Stimulated activated CD4-positive, alpha-beta T cell treated with anti-CD3 and anti-CD28 coated beads, Interleukin-2, amount 100 ng/mL, for 4 hours (primary cell): ENCODE measurements at regions not wholly inside any gene's neighbourhood (a gene's known extent, or its start where the extent isn't known, plus 50 kb on each side); places are given as distances from the start of the nearest gene placed in this dataset.
"Not testable (repeated sequence)": the region's sequence is repeated elsewhere in the genome, so short reads cannot be mapped to it uniquely, and the experiment has no call there.

Source experiments
- DNase-seq: peaks from one replicate; pipeline ENCODE4 v3.0.0-alpha.2; 2020; ENCODE audit warnings: low read depth

GRCh38 chr9:88596376-88596775, 61.4 kb downstream of the NXNL2 start:
- DNase-seq = no peak

DNA sequence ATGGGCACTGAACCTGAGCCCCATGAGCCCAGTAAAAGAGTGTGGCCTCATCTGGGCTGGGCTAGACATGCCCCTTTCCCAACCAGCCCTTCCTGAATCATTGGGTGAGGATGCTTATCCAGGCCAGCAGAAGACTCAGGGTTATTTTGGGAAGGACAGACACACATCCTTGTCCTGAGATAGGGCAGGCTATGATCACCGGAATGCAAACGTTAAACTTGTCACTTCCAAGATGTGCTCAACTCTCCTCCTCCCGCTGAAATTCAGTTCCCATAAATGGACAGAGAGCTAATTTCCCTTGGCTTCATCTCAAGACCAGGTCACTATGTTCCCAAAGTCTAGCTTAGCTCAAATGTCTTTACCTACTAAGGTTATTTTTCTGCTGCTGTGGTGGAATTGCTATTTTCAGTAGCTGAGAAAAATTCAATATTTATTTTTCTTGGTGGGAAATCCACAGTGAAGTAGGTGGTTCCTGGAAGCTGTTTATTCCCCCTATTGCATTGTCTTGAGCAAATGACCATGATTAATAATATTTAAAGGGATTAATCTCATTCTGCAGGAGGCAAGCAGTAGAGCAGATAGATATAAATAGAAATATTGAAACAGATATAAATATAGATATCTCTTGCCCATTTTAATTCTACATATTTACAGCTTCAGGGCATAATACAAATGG, 70.0 kb downstream of the NXNL2 start:
- DNase-seq = no peak

GRCh38 chr9:88605512-88606362, 70.8 kb downstream of the NXNL2 start:
- DNase-seq = no peak

DNA sequence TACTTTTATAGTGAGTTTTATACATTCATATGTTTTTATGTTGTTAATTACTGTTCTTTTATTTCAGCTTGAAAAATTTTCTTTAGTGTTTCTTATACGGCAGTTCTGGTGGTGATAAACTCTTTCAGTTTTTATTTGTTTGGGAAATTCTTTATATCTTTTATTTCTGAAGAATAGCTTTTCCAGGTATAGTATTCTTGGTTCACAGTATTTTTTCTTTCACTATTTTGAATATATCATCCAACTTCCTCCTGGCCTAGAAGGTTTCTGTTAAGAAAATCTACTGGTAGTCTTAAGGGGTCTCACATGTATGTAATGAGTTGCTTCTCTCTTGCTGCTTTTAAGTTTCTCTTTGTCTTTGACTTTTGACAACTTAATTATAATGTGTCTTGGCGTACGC, 79.4 kb downstream of the NXNL2 start:
- DNase-seq = no peak

- DNase-seq = no peak
Observed at GRCh38 chr9:88623698-88624097, 88.7 kb downstream of the NXNL2 start.

DNA sequence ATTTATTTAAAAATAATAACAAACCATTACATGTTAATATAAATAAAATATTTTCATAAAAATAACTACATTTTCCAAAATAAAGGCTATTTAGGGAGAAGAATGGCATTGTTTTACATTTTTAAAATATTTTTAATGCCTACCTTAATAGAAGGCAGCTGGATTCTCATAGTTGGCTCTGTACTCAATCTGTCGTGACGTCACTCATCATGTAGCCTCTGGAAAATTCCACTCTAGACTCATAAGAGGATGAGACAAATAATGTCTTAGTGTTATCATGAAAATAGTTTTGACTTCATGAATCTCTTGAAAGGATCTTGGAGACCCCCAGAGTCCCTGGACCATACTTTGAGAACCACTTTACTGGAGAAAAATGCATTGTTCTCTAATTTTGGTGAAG, 93.1 kb downstream of the NXNL2 start:
- no peak for DNase-seq

- DNase-seq = no peak
Observed at GRCh38 chr9:88628811-88629210, 93.8 kb downstream of the NXNL2 start.

- DNase-seq = not testable (repeated sequence)
Observed at GRCh38 chr9:88630574-88630973, 95.6 kb downstream of the NXNL2 start.

- DNase-seq = no peak
Observed at GRCh38 chr9:88635151-88635550, 100.2 kb downstream of the NXNL2 start.

DNA sequence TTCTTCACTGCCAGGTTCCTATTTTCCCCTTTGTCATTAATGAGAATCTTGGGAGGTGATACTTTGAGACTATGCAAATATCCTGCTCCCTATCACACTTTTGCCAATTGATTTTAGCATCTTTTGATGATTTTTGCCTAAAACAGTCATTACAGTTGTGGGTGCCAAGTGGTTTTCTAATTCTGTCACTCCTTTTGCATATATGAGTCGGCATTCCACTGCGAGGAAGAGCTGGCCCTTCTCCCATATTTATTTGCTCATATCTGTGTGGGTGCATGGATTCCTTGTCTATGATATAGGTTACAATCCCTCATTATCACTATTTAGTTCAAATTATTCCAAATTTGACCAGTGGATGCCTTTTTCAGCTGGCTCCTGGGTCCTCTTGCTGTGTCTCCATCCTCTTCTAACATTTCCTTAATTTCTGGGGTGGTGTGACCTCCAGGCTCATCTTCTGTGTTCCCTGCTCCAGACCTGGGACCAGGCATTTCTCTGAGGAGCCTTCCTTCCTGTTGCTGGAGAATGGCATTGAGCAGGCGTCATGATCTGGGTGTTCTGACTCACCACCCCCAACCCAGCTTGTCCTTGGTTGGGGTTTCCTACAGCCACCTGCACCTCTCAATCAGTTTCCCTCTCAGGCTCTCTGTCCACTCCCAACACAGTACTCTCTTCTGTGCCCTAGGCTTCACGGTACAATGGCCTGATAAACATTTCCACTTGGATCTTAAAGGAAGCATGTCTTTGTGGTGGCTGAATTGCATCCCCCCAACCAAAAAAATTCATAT, 106.7 kb downstream of the NXNL2 start:
- DNase-seq = no peak

DNA sequence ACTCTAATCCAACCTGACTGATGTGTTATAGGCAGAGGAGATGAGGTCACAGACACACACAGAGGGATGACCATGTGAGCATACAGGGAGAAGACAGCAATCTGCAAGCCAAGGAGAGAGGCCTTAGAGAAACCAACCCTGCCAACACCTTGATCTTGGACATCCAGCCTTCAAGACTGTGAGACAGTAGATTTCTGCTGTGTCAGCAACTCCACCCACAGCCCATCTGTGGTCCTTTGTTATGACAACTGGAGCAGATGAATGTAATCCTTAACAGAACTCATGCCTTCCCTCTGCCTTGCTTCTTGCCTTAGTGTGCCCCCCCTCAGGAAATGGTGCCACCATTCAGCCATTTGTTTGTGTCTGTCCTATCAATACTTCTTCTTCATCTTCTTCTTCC, 107.4 kb downstream of the NXNL2 start:
- no peak for DNase-seq

- DNase-seq = no peak
Observed at GRCh38 chr9:88643931-88644330, 109.0 kb downstream of the NXNL2 start.

- no peak for DNase-seq
Observed at GRCh38 chr9:88645172-88645878, 110.3 kb downstream of the NXNL2 start.

DNA sequence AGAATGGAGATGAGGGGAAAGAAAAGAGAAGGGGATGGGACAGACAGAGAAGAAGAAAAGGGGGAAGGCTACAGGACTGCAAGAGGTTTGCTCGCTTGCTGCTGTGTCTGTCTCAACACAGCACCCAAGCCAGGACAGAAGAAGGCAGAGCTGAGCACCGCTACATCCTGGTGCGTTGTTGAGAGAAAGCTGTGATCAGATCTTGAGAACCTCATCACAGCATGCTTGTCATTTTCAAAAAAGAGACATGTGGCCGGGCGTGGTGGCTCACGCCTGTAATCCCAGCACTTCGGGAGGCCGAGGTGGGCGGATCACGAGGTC, 110.9 kb downstream of the NXNL2 start:
- DNase-seq = no peak

- no peak for DNase-seq
Observed at GRCh38 chr9:88646539-88647300, 111.7 kb downstream of the NXNL2 start.

DNA sequence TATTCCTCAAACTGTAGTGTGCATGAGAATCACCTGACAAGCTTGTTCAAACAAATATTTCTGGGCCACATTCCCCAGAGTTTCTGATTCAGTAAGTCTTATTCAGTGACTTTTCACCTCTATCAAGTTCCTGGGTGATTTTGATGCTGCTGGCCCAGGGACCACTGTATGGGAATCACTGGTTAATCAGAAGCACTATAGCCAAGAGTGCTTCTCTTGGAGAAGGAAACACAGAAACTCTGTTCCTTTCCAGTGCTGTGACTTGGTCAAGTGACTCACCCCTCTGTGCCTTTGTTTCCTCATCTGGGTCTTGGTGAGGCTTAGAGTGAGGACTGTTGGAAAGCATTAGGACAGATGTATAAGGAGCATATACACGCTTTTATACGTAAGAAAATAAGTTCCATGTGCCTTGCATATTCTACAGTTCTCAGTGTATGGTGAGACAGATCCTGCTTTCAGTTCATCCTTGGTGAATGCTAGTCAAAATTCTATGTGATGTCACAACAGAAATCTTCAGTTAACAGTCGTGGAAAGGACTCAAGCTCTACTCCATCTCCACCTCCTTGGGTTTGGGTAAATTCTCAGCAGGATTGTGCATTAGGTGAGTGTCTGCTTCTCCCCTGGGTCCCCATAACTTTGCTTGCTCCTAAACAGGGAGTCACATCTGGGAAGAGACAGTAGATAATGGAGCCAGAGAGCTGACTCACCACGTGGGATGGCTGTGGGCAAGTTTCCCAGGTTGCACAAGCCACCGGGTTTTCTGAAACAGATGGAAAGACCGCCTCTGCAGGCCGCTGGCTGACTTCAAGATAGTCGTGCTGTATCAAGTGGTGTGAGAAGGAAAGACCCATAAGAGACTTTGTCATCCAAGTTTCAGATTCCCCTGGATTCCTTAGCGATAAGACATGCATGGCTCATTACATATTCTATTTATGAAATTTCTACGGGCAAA, 117.0 kb downstream of the NXNL2 start:
- no peak for DNase-seq

GRCh38 chr9:88652876-88653275, 117.9 kb downstream of the NXNL2 start:
- no peak for DNase-seq

GRCh38 chr9:88653406-88653805, 118.4 kb downstream of the NXNL2 start:
- no peak for DNase-seq

DNA sequence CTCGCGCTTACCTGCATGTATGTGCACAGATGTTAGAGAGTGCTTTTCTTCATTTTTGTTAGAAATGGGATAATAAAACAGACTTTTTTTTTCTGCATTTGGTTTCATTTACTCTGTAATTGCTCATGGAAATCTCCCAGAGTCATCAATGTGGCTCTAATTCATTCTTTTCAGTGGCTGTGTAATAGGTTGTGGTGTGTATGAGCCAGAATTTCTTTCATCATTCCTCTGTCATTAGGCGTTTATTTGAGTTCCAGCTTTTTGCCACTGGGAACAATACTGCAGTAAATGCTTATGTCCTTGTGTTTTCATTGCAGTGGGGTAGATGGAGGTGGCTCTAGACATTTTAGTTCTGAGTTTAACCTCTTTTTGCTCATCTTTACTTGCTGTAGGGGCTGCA, 118.9 kb downstream of the NXNL2 start:
- no peak for DNase-seq

- DNase-seq = no peak
Observed at GRCh38 chr9:88657893-88658292, 122.9 kb downstream of the NXNL2 start.
